ENCODE measurements at regions not wholly inside any gene's neighbourhood (a gene's known extent, or its start where the extent isn't known, plus 50 kb on each side); places are given as distances from the start of the nearest gene placed in this dataset.

GRCh38 chr1:38571726-38572125, 287.8 kb downstream of the RRAGC start:
- no peak for DNase-seq (ENCODE audit: low read depth)

- DNase-seq (ENCODE audit: low read depth), result no peak
These were observed 289.0 kb downstream of the RRAGC start for GRCh38 chr1:38570657-38570975.

GRCh38 chr1:38569932-38570656, 289.5 kb downstream of the RRAGC start:
- DNase-seq (ENCODE audit: low read depth), result no peak

- no peak for DNase-seq (ENCODE audit: low read depth)
These were observed 291.3 kb downstream of the RRAGC start for GRCh38 chr1:38568061-38568857.

GRCh38 chr1:38567401-38567800, 292.2 kb downstream of the RRAGC start:
- no peak for DNase-seq (ENCODE audit: low read depth)

GRCh38 chr1:38565020-38565491, 294.5 kb downstream of the RRAGC start:
- DNase-seq (ENCODE audit: low read depth), result no peak

GRCh38 chr1:38563942-38564735, 295.4 kb downstream of the RRAGC start:
- no peak for DNase-seq (ENCODE audit: low read depth)

- DNase-seq (ENCODE audit: low read depth), result no peak
These were observed 297.8 kb downstream of the RRAGC start for GRCh38 chr1:38561725-38562124.

- DNase-seq (ENCODE audit: low read depth), result no peak
These were observed 298.5 kb downstream of the RRAGC start for GRCh38 chr1:38561110-38561509.

- no peak for DNase-seq (ENCODE audit: low read depth)
These were observed 299.1 kb downstream of the RRAGC start for GRCh38 chr1:38560457-38560856.

- DNase-seq (ENCODE audit: low read depth), result no peak
These were observed 300.0 kb downstream of the RRAGC start for GRCh38 chr1:38559446-38560165.

GRCh38 chr1:38558500-38559445, 300.8 kb downstream of the RRAGC start:
- DNase-seq (ENCODE audit: low read depth), result no peak

GRCh38 chr1:38558055-38558454, 301.5 kb downstream of the RRAGC start:
- no peak for DNase-seq (ENCODE audit: low read depth)

GRCh38 chr1:38555594-38555993, 304.0 kb downstream of the RRAGC start:
- DNase-seq (ENCODE audit: low read depth), result no peak

GRCh38 chr1:38555130-38555529, 304.4 kb downstream of the RRAGC start:
- no peak for DNase-seq (ENCODE audit: low read depth)

GRCh38 chr1:38551318-38552307, 308.0 kb downstream of the RRAGC start:
- DNase-seq (ENCODE audit: low read depth), result no peak

- DNase-seq (ENCODE audit: low read depth), result no peak
These were observed 310.4 kb downstream of the RRAGC start for GRCh38 chr1:38549191-38549590.

- no peak for DNase-seq (ENCODE audit: low read depth)
These were observed 312.3 kb downstream of the RRAGC start for GRCh38 chr1:38547321-38547720.

GRCh38 chr1:38546636-38547035, 312.9 kb downstream of the RRAGC start:
- DNase-seq (ENCODE audit: low read depth), result no peak

GRCh38 chr1:38541223-38541622, 318.3 kb downstream of the RRAGC start:
- peak; percentile 3 for DNase-seq (ENCODE audit: low read depth)

Data from EH (cell line).